Fibroblast of villous mesenchyme (primary cell): ENCODE measurements at regions not wholly inside any gene's neighbourhood (a gene's known extent, or its start where the extent isn't known, plus 50 kb on each side); places are given as distances from the start of the nearest gene placed in this dataset.
A peak's percentile ranks its signal among the peaks of the same experiment; 100 is the strongest.

ENCODE experiments used
- DNase-seq: peaks from one replicate; pipeline ENCODE4 v3.0.0-alpha.2; 2010; ENCODE audit warnings: low read depth
- H3K4me3 ChIP-seq: 2 replicates; pipeline ENCODE4 v1.5.1; 2011; ENCODE audit warnings: low read depth, mild to moderate bottlenecking, low read length
- CTCF ChIP-seq: IDR thresholded peaks from 2 replicates; pipeline ENCODE4 v1.5.1; 2012; ENCODE audit warnings: low read depth, mild to moderate bottlenecking, low read length; ENCODE audit not compliant: insufficient read depth

- H3K4me3 ChIP-seq = no peak overlapping the region
- DNase-seq = no peak
- no peak for TF ChIP-seq CTCF
These were observed 55.6 kb downstream of the PITPNM2 start for GRCh38 chr12:123095078-123095881.

GRCh38 chr12:123094349-123095077, 56.4 kb downstream of the PITPNM2 start:
- TF ChIP-seq CTCF = no peak
- no peak overlapping the region for H3K4me3 ChIP-seq
- DNase-seq = peak; percentile 93

GRCh38 chr12:123092866-123093265, 58.0 kb downstream of the PITPNM2 start:
- no peak for DNase-seq
- H3K4me3 ChIP-seq = no peak overlapping the region
- no peak for TF ChIP-seq CTCF

GRCh38 chr12:123091230-123092150, 59.4 kb downstream of the PITPNM2 start:
- H3K4me3 ChIP-seq = no peak overlapping the region
- DNase-seq = no peak
- TF ChIP-seq CTCF = no peak

- DNase-seq = peak; percentile 87
- no peak overlapping the region for H3K4me3 ChIP-seq
- TF ChIP-seq CTCF = no peak
These were observed 61.1 kb downstream of the PITPNM2 start for GRCh38 chr12:123089631-123090353.

- TF ChIP-seq CTCF = no peak
- DNase-seq = no peak
- H3K4me3 ChIP-seq = no peak overlapping the region
These were observed 61.8 kb downstream of the PITPNM2 start for GRCh38 chr12:123089140-123089539.
